ENCODE measurements at regions not wholly inside any gene's neighbourhood (a gene's known extent, or its start where the extent isn't known, plus 50 kb on each side); places are given as distances from the start of the nearest gene placed in this dataset.

DNA sequence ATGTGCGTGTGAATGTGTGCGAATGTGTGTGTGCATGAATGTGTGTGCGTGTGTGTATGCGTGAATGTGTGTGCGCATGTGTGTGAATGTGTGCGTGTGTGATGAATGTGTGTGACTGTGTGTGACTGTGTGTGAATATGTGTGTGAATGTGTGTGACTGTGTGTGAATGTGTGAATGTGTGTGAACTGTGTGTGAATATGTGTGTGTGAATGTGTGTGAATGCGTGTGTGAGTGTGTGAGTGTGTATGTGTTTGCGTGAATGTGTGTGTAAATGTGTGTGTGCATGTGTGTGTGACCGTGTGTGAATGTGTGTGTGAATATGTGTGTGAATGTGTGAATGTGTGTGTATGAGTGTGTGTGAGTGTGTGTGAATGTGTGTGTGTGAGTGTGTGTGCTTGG lies 1103.8 kb downstream of the TSN start:
- H3K27ac ChIP-seq (replicated peaks) = no peak overlapping the region
- no peak for DNase-seq (ENCODE audit: low read depth in 1 of 2, low spot score in 1 of 2)
- no peak overlapping the region for H3K4me3 ChIP-seq (replicated peaks; ENCODE audit: insufficient read depth, low read length)
- peaks cover 2% of the 10 kb centered on the region for H3K27me3 ChIP-seq (ENCODE audit: insufficient read depth, poor library complexity, severe bottlenecking)
- TF ChIP-seq, protein P1, sequence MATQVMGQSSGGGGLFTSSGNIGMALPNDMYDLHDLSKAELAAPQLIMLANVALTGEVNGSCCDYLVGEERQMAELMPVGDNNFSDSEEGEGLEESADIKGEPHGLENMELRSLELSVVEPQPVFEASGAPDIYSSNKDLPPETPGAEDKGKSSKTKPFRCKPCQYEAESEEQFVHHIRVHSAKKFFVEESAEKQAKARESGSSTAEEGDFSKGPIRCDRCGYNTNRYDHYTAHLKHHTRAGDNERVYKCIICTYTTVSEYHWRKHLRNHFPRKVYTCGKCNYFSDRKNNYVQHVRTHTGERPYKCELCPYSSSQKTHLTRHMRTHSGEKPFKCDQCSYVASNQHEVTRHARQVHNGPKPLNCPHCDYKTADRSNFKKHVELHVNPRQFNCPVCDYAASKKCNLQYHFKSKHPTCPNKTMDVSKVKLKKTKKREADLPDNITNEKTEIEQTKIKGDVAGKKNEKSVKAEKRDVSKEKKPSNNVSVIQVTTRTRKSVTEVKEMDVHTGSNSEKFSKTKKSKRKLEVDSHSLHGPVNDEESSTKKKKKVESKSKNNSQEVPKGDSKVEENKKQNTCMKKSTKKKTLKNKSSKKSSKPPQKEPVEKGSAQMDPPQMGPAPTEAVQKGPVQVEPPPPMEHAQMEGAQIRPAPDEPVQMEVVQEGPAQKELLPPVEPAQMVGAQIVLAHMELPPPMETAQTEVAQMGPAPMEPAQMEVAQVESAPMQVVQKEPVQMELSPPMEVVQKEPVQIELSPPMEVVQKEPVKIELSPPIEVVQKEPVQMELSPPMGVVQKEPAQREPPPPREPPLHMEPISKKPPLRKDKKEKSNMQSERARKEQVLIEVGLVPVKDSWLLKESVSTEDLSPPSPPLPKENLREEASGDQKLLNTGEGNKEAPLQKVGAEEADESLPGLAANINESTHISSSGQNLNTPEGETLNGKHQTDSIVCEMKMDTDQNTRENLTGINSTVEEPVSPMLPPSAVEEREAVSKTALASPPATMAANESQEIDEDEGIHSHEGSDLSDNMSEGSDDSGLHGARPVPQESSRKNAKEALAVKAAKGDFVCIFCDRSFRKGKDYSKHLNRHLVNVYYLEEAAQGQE (IDR thresholded peaks at IDR 0.05; ENCODE audit: insufficient replicate concordance, low read depth) = no peak
- TF ChIP-seq SPI1 (IDR thresholded peaks at IDR 0.05; ENCODE audit: borderline replicate concordance, low read depth) (no peak), GABPA (IDR thresholded peaks at IDR 0.05; ENCODE audit: low read depth) (no peak), POLR2AphosphoS5 (IDR thresholded peaks at IDR 0.05; ENCODE audit: low read depth) (no peak)
- TF ChIP-seq, protein P2, sequence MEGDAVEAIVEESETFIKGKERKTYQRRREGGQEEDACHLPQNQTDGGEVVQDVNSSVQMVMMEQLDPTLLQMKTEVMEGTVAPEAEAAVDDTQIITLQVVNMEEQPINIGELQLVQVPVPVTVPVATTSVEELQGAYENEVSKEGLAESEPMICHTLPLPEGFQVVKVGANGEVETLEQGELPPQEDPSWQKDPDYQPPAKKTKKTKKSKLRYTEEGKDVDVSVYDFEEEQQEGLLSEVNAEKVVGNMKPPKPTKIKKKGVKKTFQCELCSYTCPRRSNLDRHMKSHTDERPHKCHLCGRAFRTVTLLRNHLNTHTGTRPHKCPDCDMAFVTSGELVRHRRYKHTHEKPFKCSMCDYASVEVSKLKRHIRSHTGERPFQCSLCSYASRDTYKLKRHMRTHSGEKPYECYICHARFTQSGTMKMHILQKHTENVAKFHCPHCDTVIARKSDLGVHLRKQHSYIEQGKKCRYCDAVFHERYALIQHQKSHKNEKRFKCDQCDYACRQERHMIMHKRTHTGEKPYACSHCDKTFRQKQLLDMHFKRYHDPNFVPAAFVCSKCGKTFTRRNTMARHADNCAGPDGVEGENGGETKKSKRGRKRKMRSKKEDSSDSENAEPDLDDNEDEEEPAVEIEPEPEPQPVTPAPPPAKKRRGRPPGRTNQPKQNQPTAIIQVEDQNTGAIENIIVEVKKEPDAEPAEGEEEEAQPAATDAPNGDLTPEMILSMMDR (IDR thresholded peaks at IDR 0.05; ENCODE audit: insufficient read depth, low read length) = no peak

DNA sequence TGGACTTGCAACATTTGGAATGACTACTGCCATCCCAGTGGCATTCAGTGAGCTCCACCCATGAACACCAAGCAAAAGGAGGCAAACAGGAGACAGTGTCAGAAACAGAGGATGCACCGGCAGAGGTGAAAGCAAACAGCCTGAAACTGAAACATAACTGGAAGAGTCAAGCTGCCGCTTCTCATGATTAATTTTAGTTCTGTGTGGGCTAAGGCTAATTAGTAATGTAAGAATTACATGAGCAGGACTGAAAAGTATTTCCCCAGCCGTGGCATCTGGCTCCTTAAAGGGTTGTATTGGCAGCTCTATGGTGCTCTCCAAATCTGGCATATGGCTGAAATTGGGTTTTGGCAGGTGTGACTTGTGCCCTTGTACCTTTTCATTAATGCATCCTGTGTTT lies 1108.1 kb downstream of the TSN start:
- H3K4me3 ChIP-seq (replicated peaks; ENCODE audit: insufficient read depth, low read length) = no peak overlapping the region
- no peak overlapping the region for H3K27ac ChIP-seq (replicated peaks)
- TF ChIP-seq, protein P1 (IDR thresholded peaks at IDR 0.05; ENCODE audit: insufficient replicate concordance, low read depth) = no peak
- TF ChIP-seq, protein P2 (IDR thresholded peaks at IDR 0.05; ENCODE audit: insufficient read depth, low read length) = no peak
- no peak for TF ChIP-seq SPI1 (IDR thresholded peaks at IDR 0.05; ENCODE audit: borderline replicate concordance, low read depth)
- no peak for TF ChIP-seq POLR2AphosphoS5 (IDR thresholded peaks at IDR 0.05; ENCODE audit: low read depth)
- TF ChIP-seq GABPA (IDR thresholded peaks at IDR 0.05; ENCODE audit: low read depth) = no peak

DNA sequence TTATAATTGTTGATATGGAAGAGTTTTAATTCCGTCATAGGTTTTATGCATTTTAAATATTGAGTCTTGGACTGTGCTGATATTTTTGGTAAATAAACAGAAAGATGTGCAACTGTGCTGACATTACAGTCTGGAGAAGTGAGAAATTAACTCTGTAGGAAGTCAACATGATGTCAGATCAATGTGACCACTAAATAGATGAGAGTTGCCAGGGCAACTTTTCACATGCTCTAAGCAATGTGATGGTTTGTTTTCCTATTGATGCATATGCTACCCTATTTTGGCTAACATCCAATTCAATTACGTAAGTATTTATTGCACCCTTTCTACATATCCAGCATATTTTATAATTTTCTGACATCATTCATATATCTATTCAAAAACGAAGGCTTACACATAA lies 1109.3 kb downstream of the TSN start:
- H3K27ac ChIP-seq (replicated peaks) = no peak overlapping the region
- peaks cover 2% of the 10 kb centered on the region for H3K27me3 ChIP-seq (ENCODE audit: insufficient read depth, poor library complexity, severe bottlenecking)
- DNase-seq (ENCODE audit: low read depth in 1 of 2, low spot score in 1 of 2) = no peak
- no peak for TF ChIP-seq SPI1 (IDR thresholded peaks at IDR 0.05; ENCODE audit: borderline replicate concordance, low read depth)
- TF ChIP-seq, protein P1 (IDR thresholded peaks at IDR 0.05; ENCODE audit: insufficient replicate concordance, low read depth) = no peak
- TF ChIP-seq GABPA (IDR thresholded peaks at IDR 0.05; ENCODE audit: low read depth) = no peak
- no peak for TF ChIP-seq POLR2AphosphoS5 (IDR thresholded peaks at IDR 0.05; ENCODE audit: low read depth)
- TF ChIP-seq, protein P2 (IDR thresholded peaks at IDR 0.05; ENCODE audit: insufficient read depth, low read length) = no peak
- no peak overlapping the region for H3K4me3 ChIP-seq (replicated peaks; ENCODE audit: insufficient read depth, low read length)

More for the DNA sequence above, 1108.1 kb downstream of the TSN start:
- DNase-seq (ENCODE audit: low read depth in 1 of 2, low spot score in 1 of 2) = no peak
- peaks cover 2% of the 10 kb centered on the region for H3K27me3 ChIP-seq (ENCODE audit: insufficient read depth, poor library complexity, severe bottlenecking)

Measured in HL-60 (cell line).